ENCODE measurements at regions not wholly inside any gene's neighbourhood (a gene's known extent, or its start where the extent isn't known, plus 50 kb on each side); places are given as distances from the start of the nearest gene placed in this dataset.

GRCh38 chr20:51116765-51117686 is 94.1 kb upstream of the KCNG1 start:
- DNase-seq (ENCODE audit: low spot score) = no peak
- peaks cover 0 to 3% of the 10 kb centered on the region in 2 donors for H3K27me3 ChIP-seq
- no peaks in the 10 kb centered on the region for H3K9me3 ChIP-seq
- H3K4me3 ChIP-seq = no peak overlapping the region
- no peak overlapping the region for H3K27ac ChIP-seq
- TF ChIP-seq CTCF (IDR thresholded peaks at IDR 0.05) = no peak
- no peaks in the 10 kb centered on the region for H3K4me1 ChIP-seq
- no peaks in the 10 kb centered on the region for H3K36me3 ChIP-seq

GRCh38 chr20:51111290-51111689 is 88.4 kb upstream of the KCNG1 start:
- no peak overlapping the region for H3K27ac ChIP-seq
- H3K4me1 ChIP-seq = no peaks in the 10 kb centered on the region
- DNase-seq (ENCODE audit: low spot score) = no peak
- H3K36me3 ChIP-seq = no peaks in the 10 kb centered on the region
- TF ChIP-seq CTCF (IDR thresholded peaks at IDR 0.05) = no peak
- H3K27me3 ChIP-seq = no peaks in the 10 kb centered on the region
- no peak overlapping the region for H3K4me3 ChIP-seq
- no peaks in the 10 kb centered on the region for H3K9me3 ChIP-seq

DNA sequence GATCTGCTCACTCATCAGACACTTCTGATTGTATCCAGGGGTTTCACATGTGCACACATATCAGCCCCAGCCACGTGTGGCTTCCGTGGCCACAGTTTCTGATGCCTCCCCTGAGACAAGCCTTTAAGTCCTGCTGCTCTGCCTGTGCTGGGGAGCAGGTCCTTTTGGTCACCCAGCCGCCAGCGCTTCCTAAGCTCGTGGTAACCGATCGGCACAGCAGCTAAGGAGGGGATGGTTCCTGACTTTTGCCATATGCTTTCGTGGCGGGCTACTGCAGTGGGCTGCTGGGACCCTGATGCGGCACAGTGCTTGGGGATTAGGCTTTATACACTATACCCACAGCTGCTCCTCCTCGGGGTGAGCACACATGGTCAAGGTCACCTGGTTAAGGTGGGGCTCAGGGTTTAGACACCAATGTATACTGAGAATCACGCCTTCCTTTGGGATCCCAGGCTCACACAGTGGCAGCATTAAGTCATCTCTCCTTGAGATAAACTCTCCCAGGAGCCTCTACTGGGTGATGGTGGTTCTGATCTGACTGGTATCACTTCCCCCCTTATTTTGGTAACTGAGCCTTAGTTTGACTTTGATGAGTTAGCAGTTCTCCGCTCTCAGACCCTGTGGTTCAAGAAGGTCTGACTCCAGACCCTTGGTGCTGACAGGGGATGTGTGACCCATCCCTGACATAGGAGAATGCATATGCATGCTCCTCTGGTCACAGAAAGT is 85.9 kb upstream of the KCNG1 start:
- DNase-seq (ENCODE audit: low spot score) = no peak
- H3K27me3 ChIP-seq = no peaks in the 10 kb centered on the region
- no peak for TF ChIP-seq CTCF (IDR thresholded peaks at IDR 0.05)
- H3K9me3 ChIP-seq = no peaks in the 10 kb centered on the region
- H3K4me3 ChIP-seq = no peak overlapping the region
- no peaks in the 10 kb centered on the region for H3K4me1 ChIP-seq
- H3K36me3 ChIP-seq = no peaks in the 10 kb centered on the region
- H3K27ac ChIP-seq = no peak overlapping the region

DNA sequence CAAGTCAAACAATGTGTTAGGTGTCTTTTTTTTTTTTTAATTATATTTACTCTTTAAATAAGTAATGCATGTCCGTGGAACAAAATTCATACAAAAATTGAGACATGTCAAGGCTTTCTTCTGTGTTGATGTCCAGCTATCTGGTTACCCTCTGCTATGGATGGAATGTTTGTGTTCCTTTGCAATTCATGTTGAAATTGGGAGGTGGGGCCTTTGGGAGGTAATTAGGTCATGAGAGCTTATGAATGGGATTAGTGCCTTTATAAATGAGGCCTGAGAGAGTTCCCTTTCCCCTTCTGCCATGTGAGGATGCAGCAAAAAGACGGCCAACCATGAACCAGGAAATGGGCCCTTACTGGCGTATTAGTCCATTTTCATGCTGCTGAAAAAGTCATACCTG is 83.1 kb upstream of the KCNG1 start:
- H3K9me3 ChIP-seq = no peaks in the 10 kb centered on the region
- no peak overlapping the region for H3K4me3 ChIP-seq
- H3K36me3 ChIP-seq = no peaks in the 10 kb centered on the region
- no peaks in the 10 kb centered on the region for H3K4me1 ChIP-seq
- no peak for DNase-seq (ENCODE audit: low spot score)
- no peaks in the 10 kb centered on the region for H3K27me3 ChIP-seq
- H3K27ac ChIP-seq = no peak overlapping the region
- no peak for TF ChIP-seq CTCF (IDR thresholded peaks at IDR 0.05)

- no peak for DNase-seq (ENCODE audit: low spot score)
- Histone ChIP-seq H3K9me3 (no peaks in the 10 kb centered on the region), H3K36me3 (no peaks in the 10 kb centered on the region), H3K4me1 (no peaks in the 10 kb centered on the region), H3K27me3 (no peaks in the 10 kb centered on the region), H3K4me3 (no peak overlapping the region), H3K27ac (no peak overlapping the region)
- TF ChIP-seq CTCF (IDR thresholded peaks at IDR 0.05) = no peak
These were observed 82.3 kb upstream of the KCNG1 start for GRCh38 chr20:51104960-51105920.

Data from right atrium auricular region (tissue), 2 donors.